Osteoblast (primary cell): ENCODE measurements at regions not wholly inside any gene's neighbourhood (a gene's known extent, or its start where the extent isn't known, plus 50 kb on each side); places are given as distances from the start of the nearest gene placed in this dataset.

Experiments
- DNase-seq: peaks from one replicate; pipeline ENCODE4 v3.0.0; 2011; ENCODE audit warnings: low spot score, mixed read lengths; ENCODE audit not compliant: insufficient read length; ENCODE audit errors: missing footprints
- H2AFZ ChIP-seq: 2 replicates; pipeline ENCODE4 v1.6.0; 2011; ENCODE audit warnings: mild to moderate bottlenecking, low read length
- H3K27ac ChIP-seq: 2 replicates; pipeline ENCODE4 v1.5.1; 2011; ENCODE audit warnings: mild to moderate bottlenecking, low read depth, low read length, moderate library complexity
- H3K27me3 ChIP-seq: 2 replicates; pipeline ENCODE4 v1.6.0; 2012; ENCODE audit warnings: mild to moderate bottlenecking, control low read depth, inconsistent platforms, low read length, moderate library complexity; ENCODE audit not compliant: insufficient read depth
- H3K36me3 ChIP-seq: 2 replicates; pipeline ENCODE4 v1.5.1; 2011; ENCODE audit warnings: mild to moderate bottlenecking, low read length, control low read depth, moderate library complexity; ENCODE audit not compliant: insufficient read depth
- H3K4me1 ChIP-seq: 2 replicates; pipeline ENCODE4 v1.5.1; 2011; ENCODE audit warnings: mild to moderate bottlenecking, low read length, control low read depth, moderate library complexity; ENCODE audit not compliant: insufficient read depth
- H3K4me2 ChIP-seq: 2 replicates; pipeline ENCODE4 v1.6.0; 2011; ENCODE audit warnings: mild to moderate bottlenecking, low read length; ENCODE audit not compliant: insufficient read depth
- H3K4me3 ChIP-seq: fragments of 200-600 bp; sonication (generic); 3 replicates; pipeline ENCODE4 v1.5.1; 2012; ENCODE audit warnings: mild to moderate bottlenecking, low read length, inconsistent platforms; ENCODE audit not compliant: insufficient read depth
- H3K79me2 ChIP-seq: 2 replicates; pipeline ENCODE4 v1.6.0; 2012; ENCODE audit warnings: mild to moderate bottlenecking, low read length, control low read depth, inconsistent platforms; ENCODE audit not compliant: insufficient read depth
- H3K9me3 ChIP-seq: 2 replicates; pipeline ENCODE4 v1.5.1; 2011; ENCODE audit warnings: low read depth, low read length, control low read depth
- H4K20me1 ChIP-seq: 2 replicates; pipeline ENCODE4 v1.6.0; 2012; ENCODE audit warnings: mild to moderate bottlenecking, low read length, control low read depth; ENCODE audit not compliant: insufficient read depth
- TF ChIP-seq, protein P1 (sequence below): IDR thresholded peaks from 2 replicates; pipeline ENCODE4 v1.5.1; 2011; ENCODE audit warnings: mild to moderate bottlenecking, low read depth, low read length, moderate library complexity; ENCODE audit errors: extremely low read depth

- no peaks in the 10 kb centered on the region for H3K9me3 ChIP-seq
- no peak overlapping the region for H3K27ac ChIP-seq
- no peaks in the 10 kb centered on the region for H4K20me1 ChIP-seq
- no peak overlapping the region for H3K4me3 ChIP-seq
- no peaks in the 10 kb centered on the region for H3K36me3 ChIP-seq
- no peak overlapping the region for H2AFZ ChIP-seq
- H3K27me3 ChIP-seq: no peaks in the 10 kb centered on the region
- no peak overlapping the region for H3K4me2 ChIP-seq
- TF ChIP-seq, protein P1, sequence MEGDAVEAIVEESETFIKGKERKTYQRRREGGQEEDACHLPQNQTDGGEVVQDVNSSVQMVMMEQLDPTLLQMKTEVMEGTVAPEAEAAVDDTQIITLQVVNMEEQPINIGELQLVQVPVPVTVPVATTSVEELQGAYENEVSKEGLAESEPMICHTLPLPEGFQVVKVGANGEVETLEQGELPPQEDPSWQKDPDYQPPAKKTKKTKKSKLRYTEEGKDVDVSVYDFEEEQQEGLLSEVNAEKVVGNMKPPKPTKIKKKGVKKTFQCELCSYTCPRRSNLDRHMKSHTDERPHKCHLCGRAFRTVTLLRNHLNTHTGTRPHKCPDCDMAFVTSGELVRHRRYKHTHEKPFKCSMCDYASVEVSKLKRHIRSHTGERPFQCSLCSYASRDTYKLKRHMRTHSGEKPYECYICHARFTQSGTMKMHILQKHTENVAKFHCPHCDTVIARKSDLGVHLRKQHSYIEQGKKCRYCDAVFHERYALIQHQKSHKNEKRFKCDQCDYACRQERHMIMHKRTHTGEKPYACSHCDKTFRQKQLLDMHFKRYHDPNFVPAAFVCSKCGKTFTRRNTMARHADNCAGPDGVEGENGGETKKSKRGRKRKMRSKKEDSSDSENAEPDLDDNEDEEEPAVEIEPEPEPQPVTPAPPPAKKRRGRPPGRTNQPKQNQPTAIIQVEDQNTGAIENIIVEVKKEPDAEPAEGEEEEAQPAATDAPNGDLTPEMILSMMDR: no peak
- DNase-seq: no peak
- H3K79me2 ChIP-seq: no peaks in the 10 kb centered on the region
- H3K4me1 ChIP-seq: no peaks in the 10 kb centered on the region
Measured at GRCh38 chr12:59839514-59839913, 243.7 kb downstream of the SLC16A7 start.

DNA sequence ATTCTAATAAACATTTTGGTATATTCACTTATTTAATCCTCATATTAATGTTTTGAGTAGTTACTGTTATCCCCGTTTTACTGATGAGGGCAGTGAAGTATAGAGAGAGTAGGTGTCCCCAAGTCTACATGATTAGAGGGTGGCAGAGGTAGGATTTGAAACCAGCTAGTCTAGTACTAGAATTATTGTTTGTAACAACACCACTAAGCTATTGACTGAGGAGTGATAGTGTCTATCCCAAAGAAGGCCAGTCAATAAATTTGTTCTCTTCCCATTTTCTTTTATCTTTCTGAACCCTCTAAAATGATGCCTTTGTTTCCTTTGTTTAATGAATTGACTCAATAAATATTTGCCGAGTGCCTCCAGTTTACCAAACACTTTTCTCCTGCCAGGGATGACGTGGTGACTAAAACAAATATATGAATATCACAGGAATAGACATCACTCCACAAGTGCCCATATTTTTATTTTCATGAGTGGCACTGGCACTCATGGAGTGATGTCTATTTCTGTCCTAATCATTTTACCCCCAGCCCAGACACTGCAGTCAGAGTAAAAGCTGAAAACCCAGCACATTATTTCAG lies 247.5 kb downstream of the SLC16A7 start:
- TF ChIP-seq, protein P1: no peak

DNA sequence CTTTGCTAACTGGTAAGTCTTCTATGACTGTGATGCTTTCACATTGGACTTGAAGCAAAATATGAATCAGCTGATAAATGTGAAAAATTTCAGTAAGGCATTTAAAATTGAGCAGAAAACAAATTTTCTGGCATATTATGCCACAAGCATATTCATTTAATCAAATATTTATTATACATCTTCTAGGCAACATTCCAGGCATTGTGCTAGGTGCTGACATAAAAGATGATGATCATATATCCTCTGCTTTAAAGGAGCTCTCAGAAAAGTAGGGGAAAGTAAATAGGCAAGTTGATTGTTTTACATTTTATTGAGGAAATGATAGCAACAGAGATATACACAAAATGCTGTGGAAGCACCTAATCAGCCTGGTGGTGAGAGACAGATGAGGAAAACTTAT lies 248.9 kb downstream of the SLC16A7 start:
- Histone ChIP-seq H3K27ac (no peak overlapping the region), H3K4me3 (no peak overlapping the region), H2AFZ (no peak overlapping the region), H3K9me3 (no peaks in the 10 kb centered on the region), H3K36me3 (no peaks in the 10 kb centered on the region), H3K27me3 (no peaks in the 10 kb centered on the region), H4K20me1 (no peaks in the 10 kb centered on the region), H3K79me2 (no peaks in the 10 kb centered on the region), H3K4me1 (no peaks in the 10 kb centered on the region), H3K4me2 (no peak overlapping the region)
- no peak for DNase-seq
- TF ChIP-seq, protein P1: no peak

More for the DNA sequence above, 247.5 kb downstream of the SLC16A7 start:
- Histone ChIP-seq H3K36me3 (no peaks in the 10 kb centered on the region), H3K4me2 (no peak overlapping the region), H2AFZ (no peak overlapping the region), H4K20me1 (no peaks in the 10 kb centered on the region), H3K27ac (no peak overlapping the region), H3K4me1 (no peaks in the 10 kb centered on the region), H3K27me3 (no peaks in the 10 kb centered on the region), H3K9me3 (no peaks in the 10 kb centered on the region), H3K4me3 (no peak overlapping the region), H3K79me2 (no peaks in the 10 kb centered on the region)
- DNase-seq: no peak

DNA sequence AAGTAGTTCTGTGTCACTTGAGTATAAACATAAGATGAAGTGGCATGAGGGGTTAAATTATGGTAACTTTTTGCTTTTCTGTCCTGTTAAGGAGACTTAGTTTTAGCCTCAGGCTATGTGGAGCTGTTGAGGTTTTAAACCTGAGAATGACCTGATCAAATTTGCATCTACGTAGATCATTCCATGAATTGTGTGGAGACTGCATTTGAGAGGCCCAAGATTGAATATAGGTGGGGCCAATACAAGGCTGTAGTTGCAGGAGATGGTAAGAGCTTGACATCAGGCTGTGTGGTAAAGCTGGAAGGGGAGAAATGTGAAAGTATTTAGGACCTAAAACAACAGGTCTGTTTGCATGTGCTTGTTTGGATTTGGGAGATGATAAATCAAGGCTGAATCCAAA lies 249.5 kb downstream of the SLC16A7 start:
- H3K4me2 ChIP-seq: no peak overlapping the region
- no peaks in the 10 kb centered on the region for H3K9me3 ChIP-seq
- no peaks in the 10 kb centered on the region for H3K4me1 ChIP-seq
- TF ChIP-seq, protein P1: no peak
- no peak overlapping the region for H2AFZ ChIP-seq
- H4K20me1 ChIP-seq: no peaks in the 10 kb centered on the region
- H3K27ac ChIP-seq: no peak overlapping the region
- H3K27me3 ChIP-seq: no peaks in the 10 kb centered on the region
- DNase-seq: no peak
- no peaks in the 10 kb centered on the region for H3K79me2 ChIP-seq
- no peaks in the 10 kb centered on the region for H3K36me3 ChIP-seq
- H3K4me3 ChIP-seq: no peak overlapping the region
